NB4 (cell line): ENCODE measurements at regions not wholly inside any gene's neighbourhood (a gene's known extent, or its start where the extent isn't known, plus 50 kb on each side); places are given as distances from the start of the nearest gene placed in this dataset.

Experiments
- CTCF ChIP-seq: IDR thresholded peaks from one replicate; pipeline ENCODE4 v1.5.1; 2012; ENCODE audit warnings: low read depth, low read length
- POLR2A ChIP-seq: IDR thresholded peaks from 2 replicates; pipeline ENCODE4 v1.6.1; 2011; ENCODE audit warnings: mild to moderate bottlenecking; ENCODE audit not compliant: insufficient read length; ENCODE audit errors: extremely low read depth

- TF ChIP-seq CTCF (no peak), POLR2A (no peak)
Observed at GRCh38 chr1:187626056-187626455, 797.3 kb downstream of the PLA2G4A start.
